Thoracic aorta (tissue), 2 donors: ENCODE measurements at regions not wholly inside any gene's neighbourhood (a gene's known extent, or its start where the extent isn't known, plus 50 kb on each side); places are given as distances from the start of the nearest gene placed in this dataset.

Source experiments
- ATAC-seq: fragments of 150-250 bp; one replicate; pipeline ENCODE4 v1.8.0; 2017; ENCODE audit warnings: low read depth; ENCODE audit not compliant: insufficient number of reproducible peaks, low FRiP score
- DNase-seq: peaks from one replicate; pipeline ENCODE4 v3.0.0-alpha.2; 2020; ENCODE audit warnings: low spot score
- H3K27ac ChIP-seq, 2 donors: fragments of 200-600 bp; sonication (generic); 1 replicate in 1 of 2; 2 replicates in 1 of 2; pipeline ENCODE4 v1.5.1; 2016; ENCODE audit warnings: mild to moderate bottlenecking in 2 of 2, moderate library complexity in 2 of 2
- H3K27me3 ChIP-seq: fragments of 200-600 bp; sonication (generic); replicated peaks from 2 replicates; pipeline ENCODE4 v1.6.0; 2016; ENCODE audit warnings: mild to moderate bottlenecking; ENCODE audit not compliant: insufficient read depth
- H3K36me3 ChIP-seq: fragments of 200-600 bp; sonication (generic); one replicate; pipeline ENCODE4 v1.5.1; 2016
- H3K4me1 ChIP-seq, 2 donors: fragments of 200-600 bp; sonication (generic); 1 replicate in 1 of 2; 2 replicates in 1 of 2; pipeline versions ENCODE4 v1.5.1 to v1.6.0; 2016; ENCODE audit warnings: low read depth in 2 of 2, mild to moderate bottlenecking in 1 of 2; ENCODE audit not compliant: control insufficient read depth in 1 of 2
- H3K4me3 ChIP-seq: fragments of 200-600 bp; sonication (generic); 2 replicates; pipeline ENCODE4 v1.5.1; 2016; ENCODE audit warnings: mild to moderate bottlenecking
- H3K9me3 ChIP-seq: fragments of 200-600 bp; sonication (generic); 2 replicates; pipeline ENCODE4 v1.5.1; 2016
- TF ChIP-seq, protein P1 (sequence below): fragments of 200-600 bp; sonication (generic); IDR thresholded peaks from one replicate; pipeline ENCODE4 v1.5.1; 2019; ENCODE audit warnings: antibody characterized with exemption

DNA sequence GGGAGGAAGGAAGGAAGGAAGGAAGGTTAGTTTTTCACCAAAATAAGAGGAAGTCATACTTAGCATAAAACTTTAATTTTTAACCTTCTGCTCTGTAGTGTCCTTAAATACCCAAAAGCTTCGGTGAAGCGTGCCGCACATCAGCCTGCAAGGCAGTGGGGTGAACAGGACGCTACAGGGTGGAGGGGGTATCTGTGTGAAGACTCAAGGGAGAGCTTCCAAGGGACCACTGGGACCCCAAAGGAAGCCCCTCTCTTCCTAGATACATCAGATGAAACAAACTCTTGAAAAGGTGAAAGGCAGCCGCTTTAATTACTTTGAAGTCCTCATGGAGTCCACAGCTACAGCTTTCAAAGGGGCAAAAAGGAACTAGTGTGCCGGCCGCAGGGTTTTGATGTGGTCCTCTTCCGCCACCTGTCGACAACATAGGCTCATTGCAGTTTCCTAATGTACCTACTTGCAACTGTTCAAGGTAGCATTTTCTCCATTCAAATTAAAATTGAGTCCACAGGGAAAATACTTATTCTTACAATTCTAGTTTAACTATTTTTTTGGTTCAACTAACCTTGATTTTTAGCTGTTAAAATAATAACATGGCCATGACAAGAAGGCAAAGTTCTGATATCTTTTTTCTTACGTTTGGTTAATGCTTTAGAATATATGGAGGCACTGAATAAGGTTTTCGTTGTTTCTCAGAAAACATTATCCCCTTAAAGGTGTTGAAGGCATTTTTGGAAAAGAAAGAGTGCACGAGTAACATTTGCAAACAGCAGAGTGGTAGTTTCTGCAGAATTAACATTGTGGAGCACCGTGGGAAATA, 135.0 kb upstream of the RIPOR2 start:
- DNase-seq = peak; percentile 36
- TF ChIP-seq, protein P1, sequence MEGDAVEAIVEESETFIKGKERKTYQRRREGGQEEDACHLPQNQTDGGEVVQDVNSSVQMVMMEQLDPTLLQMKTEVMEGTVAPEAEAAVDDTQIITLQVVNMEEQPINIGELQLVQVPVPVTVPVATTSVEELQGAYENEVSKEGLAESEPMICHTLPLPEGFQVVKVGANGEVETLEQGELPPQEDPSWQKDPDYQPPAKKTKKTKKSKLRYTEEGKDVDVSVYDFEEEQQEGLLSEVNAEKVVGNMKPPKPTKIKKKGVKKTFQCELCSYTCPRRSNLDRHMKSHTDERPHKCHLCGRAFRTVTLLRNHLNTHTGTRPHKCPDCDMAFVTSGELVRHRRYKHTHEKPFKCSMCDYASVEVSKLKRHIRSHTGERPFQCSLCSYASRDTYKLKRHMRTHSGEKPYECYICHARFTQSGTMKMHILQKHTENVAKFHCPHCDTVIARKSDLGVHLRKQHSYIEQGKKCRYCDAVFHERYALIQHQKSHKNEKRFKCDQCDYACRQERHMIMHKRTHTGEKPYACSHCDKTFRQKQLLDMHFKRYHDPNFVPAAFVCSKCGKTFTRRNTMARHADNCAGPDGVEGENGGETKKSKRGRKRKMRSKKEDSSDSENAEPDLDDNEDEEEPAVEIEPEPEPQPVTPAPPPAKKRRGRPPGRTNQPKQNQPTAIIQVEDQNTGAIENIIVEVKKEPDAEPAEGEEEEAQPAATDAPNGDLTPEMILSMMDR = peak; percentile 94
- ATAC-seq = no peak
- peaks cover 3% of the 10 kb centered on the region for H3K27me3 ChIP-seq
- no peaks in the 10 kb centered on the region for H3K4me1 ChIP-seq
- no peak overlapping the region for H3K27ac ChIP-seq
- H3K9me3 ChIP-seq = no peaks in the 10 kb centered on the region
- peak overlapping the region; percentile 39 for H3K4me3 ChIP-seq
- no peaks in the 10 kb centered on the region for H3K36me3 ChIP-seq

- H3K4me3 ChIP-seq = no peak overlapping the region
- DNase-seq (no peak), ATAC-seq (no peak)
- TF ChIP-seq, protein P1 = no peak
- no peaks in the 10 kb centered on the region for H3K4me1 ChIP-seq
- H3K36me3 ChIP-seq = no peaks in the 10 kb centered on the region
- peaks cover 3% of the 10 kb centered on the region for H3K27me3 ChIP-seq
- H3K27ac ChIP-seq = no peak overlapping the region
- no peaks in the 10 kb centered on the region for H3K9me3 ChIP-seq
Observed at GRCh38 chr6:25078141-25078540, 142.4 kb upstream of the RIPOR2 start.

- Histone ChIP-seq H3K27ac (no peak overlapping the region), H3K4me3 (no peak overlapping the region), H3K9me3 (no peaks in the 10 kb centered on the region), H3K36me3 (peaks cover 14% of the 10 kb centered on the region), H3K27me3 (no peaks in the 10 kb centered on the region), H3K4me1 (no peaks in the 10 kb centered on the region)
- ATAC-seq = no peak
- TF ChIP-seq, protein P1 = no peak
- no peak for DNase-seq
Observed at GRCh38 chr6:25083784-25084507, 148.2 kb upstream of the RIPOR2 start.

GRCh38 chr6:25084508-25084833, 148.7 kb upstream of the RIPOR2 start:
- Histone ChIP-seq H3K9me3 (no peaks in the 10 kb centered on the region), H3K4me3 (no peak overlapping the region), H3K27me3 (no peaks in the 10 kb centered on the region), H3K27ac (no peak overlapping the region), H3K4me1 (no peaks in the 10 kb centered on the region), H3K36me3 (peaks cover 14% of the 10 kb centered on the region)
- TF ChIP-seq, protein P1 = no peak
- DNase-seq (no peak), ATAC-seq (no peak)

GRCh38 chr6:25085756-25086155, 150.0 kb upstream of the RIPOR2 start:
- Histone ChIP-seq H3K4me3 (no peak overlapping the region), H3K4me1 (no peaks in the 10 kb centered on the region), H3K9me3 (no peaks in the 10 kb centered on the region), H3K36me3 (peaks cover 19% of the 10 kb centered on the region), H3K27ac (no peak overlapping the region), H3K27me3 (no peaks in the 10 kb centered on the region)
- ATAC-seq (no peak), DNase-seq (no peak)
- TF ChIP-seq, protein P1 = no peak
